HL-60 (cell line): ENCODE measurements at regions not wholly inside any gene's neighbourhood (a gene's known extent, or its start where the extent isn't known, plus 50 kb on each side); places are given as distances from the start of the nearest gene placed in this dataset.

ENCODE experiments used
- DNase-seq, 2 experiments: peaks; one replicate each; pipeline ENCODE4 v3.0.0-alpha.2; 2010 to 2020; ENCODE audit warnings: low read depth in 1 of 2, low spot score in 1 of 2
- H3K27ac ChIP-seq: fragments of 250-450 bp; sonication (Bioruptor Pico); replicated peaks from 2 replicates; pipeline ENCODE4 v1.5.1; 2020; ENCODE audit warnings: mild to moderate bottlenecking, moderate library complexity
- H3K27me3 ChIP-seq: fragments of 250-450 bp; sonication (Bioruptor Pico); 2 replicates; pipeline ENCODE4 v1.5.1; 2021; ENCODE audit warnings: mild to moderate bottlenecking, moderate library complexity; ENCODE audit not compliant: insufficient read depth, poor library complexity, severe bottlenecking
- H3K4me3 ChIP-seq: replicated peaks from 2 replicates; pipeline ENCODE4 v1.5.1; 2011; ENCODE audit warnings: mild to moderate bottlenecking, control low read depth, low read length; ENCODE audit not compliant: insufficient read depth
- GABPA ChIP-seq: IDR thresholded peaks from 2 replicates; pipeline ENCODE4 v1.6.1; 2012; ENCODE audit warnings: low read depth
- POLR2AphosphoS5 ChIP-seq: IDR thresholded peaks from 2 replicates; pipeline ENCODE4 v1.6.1; 2012; ENCODE audit warnings: low read depth
- SPI1 ChIP-seq: IDR thresholded peaks from 2 replicates; pipeline ENCODE4 v1.6.1; 2012; ENCODE audit warnings: low read depth, mild to moderate bottlenecking, borderline replicate concordance
- TF ChIP-seq, protein P1 (sequence below): IDR thresholded peaks from one replicate; pipeline ENCODE4 v1.5.1; 2011; ENCODE audit warnings: low read length, control low read depth, inconsistent platforms; ENCODE audit not compliant: insufficient read depth
- TF ChIP-seq, protein P2 (sequence below): IDR thresholded peaks from 2 replicates; pipeline ENCODE4 v1.6.1; 2012; ENCODE audit warnings: low read depth; ENCODE audit not compliant: insufficient replicate concordance

DNA sequence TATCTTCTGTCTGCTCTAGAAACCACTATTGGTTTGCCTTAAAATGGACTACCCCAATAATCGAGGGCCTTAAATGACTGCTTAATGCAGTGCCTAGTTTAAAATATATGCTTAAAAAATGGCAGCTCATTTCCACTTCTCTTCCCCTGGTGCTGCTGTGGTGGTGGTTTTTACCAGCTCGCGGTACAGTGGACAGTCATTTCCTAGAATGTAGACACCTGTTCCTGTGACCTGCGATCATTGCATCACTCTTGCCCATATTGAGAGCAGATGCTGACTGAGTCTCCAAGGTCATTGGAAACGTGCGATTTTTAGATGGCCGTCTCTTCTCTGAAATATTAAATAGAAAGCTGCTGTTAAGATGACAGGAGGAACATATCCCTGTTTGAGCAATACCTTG lies 164.1 kb downstream of the UTRN start:
- Histone ChIP-seq H3K27ac (no peak overlapping the region), H3K4me3 (no peak overlapping the region), H3K27me3 (no peaks in the 10 kb centered on the region)
- DNase-seq, result no peak
- TF ChIP-seq SPI1, result no peak

DNA sequence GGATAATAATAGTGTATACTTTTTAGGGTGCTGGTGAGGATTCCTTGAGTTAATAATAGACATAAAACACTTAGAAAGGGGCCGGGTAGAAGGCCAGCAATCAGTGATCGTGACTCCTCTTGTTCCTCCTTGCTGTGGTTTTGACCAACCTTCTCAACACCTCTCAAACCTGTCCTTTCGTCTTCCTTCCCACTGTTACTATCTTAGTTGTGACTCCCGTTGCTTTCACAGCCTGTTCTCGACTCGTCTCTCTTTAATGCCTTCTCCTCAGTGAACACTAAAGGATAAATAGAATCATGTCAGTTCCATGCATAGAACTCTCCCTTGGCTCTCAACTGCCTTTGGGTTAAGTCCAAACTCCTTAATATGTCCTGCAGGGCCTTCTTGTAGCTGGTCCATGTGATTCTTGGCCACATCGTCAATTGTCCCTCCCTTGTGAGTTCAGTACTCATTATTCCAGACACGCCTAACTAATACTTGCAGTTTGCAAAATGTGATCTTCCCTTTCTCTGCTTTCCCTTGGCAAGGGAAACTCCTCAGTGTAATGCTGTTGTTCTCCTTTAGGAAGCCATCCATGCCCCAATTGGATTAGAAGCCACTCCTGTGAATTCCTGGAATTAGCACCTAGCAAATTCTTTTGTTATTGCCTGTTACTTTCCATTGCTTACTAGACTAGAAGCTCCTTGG lies 164.9 kb downstream of the UTRN start:
- Histone ChIP-seq H3K4me3 (no peak overlapping the region), H3K27me3 (no peaks in the 10 kb centered on the region), H3K27ac (no peak overlapping the region)
- no peak for DNase-seq
- TF ChIP-seq GABPA, result no peak
- TF ChIP-seq, protein P1, sequence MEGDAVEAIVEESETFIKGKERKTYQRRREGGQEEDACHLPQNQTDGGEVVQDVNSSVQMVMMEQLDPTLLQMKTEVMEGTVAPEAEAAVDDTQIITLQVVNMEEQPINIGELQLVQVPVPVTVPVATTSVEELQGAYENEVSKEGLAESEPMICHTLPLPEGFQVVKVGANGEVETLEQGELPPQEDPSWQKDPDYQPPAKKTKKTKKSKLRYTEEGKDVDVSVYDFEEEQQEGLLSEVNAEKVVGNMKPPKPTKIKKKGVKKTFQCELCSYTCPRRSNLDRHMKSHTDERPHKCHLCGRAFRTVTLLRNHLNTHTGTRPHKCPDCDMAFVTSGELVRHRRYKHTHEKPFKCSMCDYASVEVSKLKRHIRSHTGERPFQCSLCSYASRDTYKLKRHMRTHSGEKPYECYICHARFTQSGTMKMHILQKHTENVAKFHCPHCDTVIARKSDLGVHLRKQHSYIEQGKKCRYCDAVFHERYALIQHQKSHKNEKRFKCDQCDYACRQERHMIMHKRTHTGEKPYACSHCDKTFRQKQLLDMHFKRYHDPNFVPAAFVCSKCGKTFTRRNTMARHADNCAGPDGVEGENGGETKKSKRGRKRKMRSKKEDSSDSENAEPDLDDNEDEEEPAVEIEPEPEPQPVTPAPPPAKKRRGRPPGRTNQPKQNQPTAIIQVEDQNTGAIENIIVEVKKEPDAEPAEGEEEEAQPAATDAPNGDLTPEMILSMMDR, result no peak
- TF ChIP-seq POLR2AphosphoS5, result no peak
- no peak for TF ChIP-seq SPI1

DNA sequence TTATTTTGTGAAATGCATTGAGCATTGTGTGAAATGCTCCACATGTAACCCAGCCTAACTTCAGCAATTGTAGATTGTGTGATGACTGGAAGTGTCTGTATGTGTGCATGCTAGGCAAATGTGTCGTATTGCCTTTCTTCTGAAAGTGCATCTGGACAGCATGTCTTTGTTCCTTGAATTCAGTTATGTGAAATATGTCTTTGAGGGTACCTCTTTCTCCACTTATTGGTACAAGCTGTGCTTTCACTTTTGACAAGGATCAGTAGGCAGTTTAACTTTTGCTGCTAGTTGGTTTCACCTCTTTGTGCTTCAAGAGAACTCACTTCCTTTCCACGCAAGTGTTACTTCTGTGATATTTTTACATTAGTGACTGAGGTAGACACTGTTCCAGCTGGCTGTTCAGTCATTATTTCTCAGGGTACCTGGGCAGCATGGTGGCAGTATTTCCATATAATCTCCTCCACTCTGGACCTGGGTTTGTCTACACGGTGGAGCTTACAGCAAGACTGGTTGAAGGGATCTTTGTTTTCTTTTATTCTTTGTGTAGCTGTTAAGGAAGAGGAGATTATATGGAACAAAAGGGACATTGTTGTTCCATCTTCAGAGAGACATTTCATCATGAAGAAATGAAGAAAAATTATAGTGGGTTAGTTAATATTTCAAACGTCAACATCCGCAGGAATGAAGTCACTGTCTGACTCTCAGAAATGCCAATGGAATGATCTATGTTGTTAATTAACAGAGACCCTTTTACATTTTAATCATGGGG lies 175.4 kb downstream of the UTRN start:
- Histone ChIP-seq H3K27ac (no peak overlapping the region), H3K4me3 (no peak overlapping the region), H3K27me3 (no peaks in the 10 kb centered on the region)
- TF ChIP-seq, protein P1, result no peak
- TF ChIP-seq GABPA (no peak), POLR2AphosphoS5 (no peak), SPI1 (no peak)
- TF ChIP-seq, protein P2, sequence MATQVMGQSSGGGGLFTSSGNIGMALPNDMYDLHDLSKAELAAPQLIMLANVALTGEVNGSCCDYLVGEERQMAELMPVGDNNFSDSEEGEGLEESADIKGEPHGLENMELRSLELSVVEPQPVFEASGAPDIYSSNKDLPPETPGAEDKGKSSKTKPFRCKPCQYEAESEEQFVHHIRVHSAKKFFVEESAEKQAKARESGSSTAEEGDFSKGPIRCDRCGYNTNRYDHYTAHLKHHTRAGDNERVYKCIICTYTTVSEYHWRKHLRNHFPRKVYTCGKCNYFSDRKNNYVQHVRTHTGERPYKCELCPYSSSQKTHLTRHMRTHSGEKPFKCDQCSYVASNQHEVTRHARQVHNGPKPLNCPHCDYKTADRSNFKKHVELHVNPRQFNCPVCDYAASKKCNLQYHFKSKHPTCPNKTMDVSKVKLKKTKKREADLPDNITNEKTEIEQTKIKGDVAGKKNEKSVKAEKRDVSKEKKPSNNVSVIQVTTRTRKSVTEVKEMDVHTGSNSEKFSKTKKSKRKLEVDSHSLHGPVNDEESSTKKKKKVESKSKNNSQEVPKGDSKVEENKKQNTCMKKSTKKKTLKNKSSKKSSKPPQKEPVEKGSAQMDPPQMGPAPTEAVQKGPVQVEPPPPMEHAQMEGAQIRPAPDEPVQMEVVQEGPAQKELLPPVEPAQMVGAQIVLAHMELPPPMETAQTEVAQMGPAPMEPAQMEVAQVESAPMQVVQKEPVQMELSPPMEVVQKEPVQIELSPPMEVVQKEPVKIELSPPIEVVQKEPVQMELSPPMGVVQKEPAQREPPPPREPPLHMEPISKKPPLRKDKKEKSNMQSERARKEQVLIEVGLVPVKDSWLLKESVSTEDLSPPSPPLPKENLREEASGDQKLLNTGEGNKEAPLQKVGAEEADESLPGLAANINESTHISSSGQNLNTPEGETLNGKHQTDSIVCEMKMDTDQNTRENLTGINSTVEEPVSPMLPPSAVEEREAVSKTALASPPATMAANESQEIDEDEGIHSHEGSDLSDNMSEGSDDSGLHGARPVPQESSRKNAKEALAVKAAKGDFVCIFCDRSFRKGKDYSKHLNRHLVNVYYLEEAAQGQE, result no peak
- DNase-seq, result no peak

DNA sequence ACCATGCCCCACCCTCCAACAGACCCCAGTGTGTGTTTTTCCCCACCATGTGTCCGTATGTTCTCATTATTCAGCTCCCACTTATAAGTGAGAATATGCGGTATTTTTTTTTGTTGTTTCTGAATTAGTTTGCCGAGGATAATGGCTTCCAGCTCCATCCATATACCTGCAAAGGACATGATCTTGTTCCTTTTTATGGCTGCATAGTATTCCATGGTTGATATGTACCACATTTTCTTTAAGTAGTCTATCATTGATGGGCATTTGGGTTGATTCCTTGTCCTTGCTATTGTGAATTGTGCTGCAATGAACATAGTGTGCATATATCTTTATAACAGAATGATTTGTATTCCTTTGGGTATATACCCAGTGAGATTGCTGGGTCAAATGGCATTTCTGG lies 176.9 kb downstream of the UTRN start:
- Histone ChIP-seq H3K27me3 (no peaks in the 10 kb centered on the region), H3K4me3 (no peak overlapping the region), H3K27ac (no peak overlapping the region)
- TF ChIP-seq, protein P1, result no peak
- TF ChIP-seq, protein P2, result no peak
- TF ChIP-seq GABPA (no peak), SPI1 (no peak), POLR2AphosphoS5 (no peak)
- DNase-seq, result no peak
